ENCODE measurements at regions not wholly inside any gene's neighbourhood (a gene's known extent, or its start where the extent isn't known, plus 50 kb on each side); places are given as distances from the start of the nearest gene placed in this dataset.

DNA sequence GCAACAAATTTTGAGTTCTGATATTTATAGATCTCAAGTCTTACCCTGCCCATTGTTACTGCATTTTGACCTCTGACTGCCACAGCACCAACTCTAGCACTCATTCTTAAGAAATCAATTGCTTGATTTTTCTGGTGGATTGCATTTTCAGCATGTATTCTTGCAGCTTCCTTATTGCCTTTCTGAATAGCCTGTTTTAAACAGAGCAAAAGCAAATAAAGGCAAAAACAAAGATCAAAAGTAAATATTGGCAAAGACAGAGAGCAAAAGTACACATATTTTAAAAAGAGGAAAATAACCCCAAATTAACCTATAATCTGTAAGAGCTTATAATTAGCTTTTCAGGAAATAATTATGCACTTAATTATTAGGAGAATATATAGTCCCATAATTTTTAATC, 129.4 kb upstream of the TENT5D start:
- TF ChIP-seq, protein P1, sequence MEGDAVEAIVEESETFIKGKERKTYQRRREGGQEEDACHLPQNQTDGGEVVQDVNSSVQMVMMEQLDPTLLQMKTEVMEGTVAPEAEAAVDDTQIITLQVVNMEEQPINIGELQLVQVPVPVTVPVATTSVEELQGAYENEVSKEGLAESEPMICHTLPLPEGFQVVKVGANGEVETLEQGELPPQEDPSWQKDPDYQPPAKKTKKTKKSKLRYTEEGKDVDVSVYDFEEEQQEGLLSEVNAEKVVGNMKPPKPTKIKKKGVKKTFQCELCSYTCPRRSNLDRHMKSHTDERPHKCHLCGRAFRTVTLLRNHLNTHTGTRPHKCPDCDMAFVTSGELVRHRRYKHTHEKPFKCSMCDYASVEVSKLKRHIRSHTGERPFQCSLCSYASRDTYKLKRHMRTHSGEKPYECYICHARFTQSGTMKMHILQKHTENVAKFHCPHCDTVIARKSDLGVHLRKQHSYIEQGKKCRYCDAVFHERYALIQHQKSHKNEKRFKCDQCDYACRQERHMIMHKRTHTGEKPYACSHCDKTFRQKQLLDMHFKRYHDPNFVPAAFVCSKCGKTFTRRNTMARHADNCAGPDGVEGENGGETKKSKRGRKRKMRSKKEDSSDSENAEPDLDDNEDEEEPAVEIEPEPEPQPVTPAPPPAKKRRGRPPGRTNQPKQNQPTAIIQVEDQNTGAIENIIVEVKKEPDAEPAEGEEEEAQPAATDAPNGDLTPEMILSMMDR (IDR thresholded peaks at IDR 0.05; ENCODE audit: control extremely low read depth in 1 of 3, insufficient read depth in 1 of 3, low read depth in 1 of 3, low read length in 3 of 3) = no peak
- TF ChIP-seq FOSL1 (IDR thresholded peaks at IDR 0.05; ENCODE audit: insufficient read depth, low read depth, low read length) (no peak), POLR2A (IDR thresholded peaks at IDR 0.05; ENCODE audit: control extremely low read depth in 1 of 2, low read depth in 2 of 2, low read length in 2 of 2) (no peak), TEAD4 (IDR thresholded peaks at IDR 0.05; ENCODE audit: low read depth, low read length) (no peak), KDM5A (IDR thresholded peaks at IDR 0.05; ENCODE audit: low read length) (no peak), TAF1 (IDR thresholded peaks at IDR 0.05; ENCODE audit: low read depth, low read length) (no peak), BRCA1 (IDR thresholded peaks at IDR 0.05; ENCODE audit: low read depth, low read length) (no peak), KDM1A (IDR thresholded peaks at IDR 0.05; ENCODE audit: borderline replicate concordance, low read length) (no peak), POLR2AphosphoS5 (IDR thresholded peaks at IDR 0.05; ENCODE audit: low read depth, low read length) (no peak), RXRA (IDR thresholded peaks at IDR 0.05; ENCODE audit: insufficient read depth, low read depth, low read length) (no peak), SIX5 (IDR thresholded peaks at IDR 0.05; ENCODE audit: low read depth, low read length) (no peak), TCF12 (IDR thresholded peaks at IDR 0.05; ENCODE audit: low read depth, low read length) (no peak)
